ENCODE measurements at regions not wholly inside any gene's neighbourhood (a gene's known extent, or its start where the extent isn't known, plus 50 kb on each side); places are given as distances from the start of the nearest gene placed in this dataset.

DNA sequence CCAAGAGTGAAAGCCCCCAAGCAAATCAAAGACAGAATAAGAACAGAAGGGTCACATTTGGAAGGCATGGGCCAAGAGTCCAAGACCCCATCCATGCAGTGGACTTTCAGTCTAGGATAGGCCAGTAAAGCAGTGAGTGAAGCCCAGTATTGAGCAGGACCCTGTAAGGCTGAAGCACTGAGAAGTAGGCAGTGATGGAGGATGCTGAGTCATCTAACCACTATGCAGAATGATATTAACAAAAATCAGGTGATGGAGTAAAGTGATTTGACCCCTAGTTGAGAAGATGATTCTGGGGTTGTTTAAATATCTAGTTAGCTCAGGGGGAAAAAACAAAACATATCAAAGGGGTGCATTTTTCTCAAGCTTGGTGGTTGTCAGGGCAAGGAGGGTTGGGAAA, 308.7 kb upstream of the PLXNA2 start:
- DNase-seq: no peak

GRCh38 chr1:208556461-208556860, 312.3 kb upstream of the PLXNA2 start:
- no peak for DNase-seq

DNA sequence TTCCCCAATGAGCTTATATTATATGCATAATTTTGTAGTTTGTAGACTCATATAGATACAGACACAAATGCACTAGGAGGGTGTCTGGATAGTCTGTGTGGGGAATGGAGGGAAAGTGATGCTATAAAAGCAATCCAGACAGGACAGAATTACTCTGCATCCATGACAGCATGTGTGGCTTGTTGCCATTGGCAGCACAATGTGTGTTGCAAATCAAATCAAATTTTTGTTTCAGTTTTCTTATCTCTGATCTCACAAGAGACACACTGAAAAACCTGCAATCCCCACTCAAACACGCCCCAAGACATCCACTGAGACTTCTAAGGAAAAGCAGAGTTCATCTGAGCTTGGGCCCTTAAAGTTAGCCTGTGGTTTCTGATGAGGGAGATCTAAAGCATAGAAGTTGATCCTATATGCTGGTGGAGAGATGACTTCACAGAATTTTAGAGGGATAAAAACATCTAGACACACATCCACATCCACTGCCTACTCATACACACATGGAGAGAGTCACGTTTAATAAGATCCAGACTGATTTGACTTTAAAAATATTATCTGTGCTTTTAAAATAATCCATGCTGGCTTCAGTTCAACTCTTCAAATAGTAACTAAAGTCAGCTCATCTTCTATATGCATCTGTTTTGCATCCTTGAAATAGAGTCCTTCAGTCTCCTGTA, 313.0 kb upstream of the PLXNA2 start:
- DNase-seq: no peak

DNA sequence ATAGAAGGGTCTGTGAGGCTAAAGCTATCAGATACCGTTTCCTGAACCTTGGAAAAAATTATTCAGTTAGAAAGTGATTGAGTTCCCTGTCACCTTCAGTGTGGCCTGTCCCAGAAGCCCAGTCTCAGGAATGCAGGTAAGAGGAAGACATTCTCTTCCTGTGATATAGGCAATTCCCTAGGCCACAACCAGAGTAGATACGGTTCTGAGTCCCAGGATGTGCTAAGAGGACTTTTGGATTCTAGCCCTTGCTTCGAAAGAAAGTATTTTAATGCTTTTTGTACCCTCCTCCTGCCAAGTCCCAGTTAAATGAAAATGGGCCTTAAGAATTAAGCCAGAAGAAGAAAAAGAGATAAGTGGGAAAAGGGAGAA, 313.5 kb upstream of the PLXNA2 start:
- no peak for DNase-seq

DNA sequence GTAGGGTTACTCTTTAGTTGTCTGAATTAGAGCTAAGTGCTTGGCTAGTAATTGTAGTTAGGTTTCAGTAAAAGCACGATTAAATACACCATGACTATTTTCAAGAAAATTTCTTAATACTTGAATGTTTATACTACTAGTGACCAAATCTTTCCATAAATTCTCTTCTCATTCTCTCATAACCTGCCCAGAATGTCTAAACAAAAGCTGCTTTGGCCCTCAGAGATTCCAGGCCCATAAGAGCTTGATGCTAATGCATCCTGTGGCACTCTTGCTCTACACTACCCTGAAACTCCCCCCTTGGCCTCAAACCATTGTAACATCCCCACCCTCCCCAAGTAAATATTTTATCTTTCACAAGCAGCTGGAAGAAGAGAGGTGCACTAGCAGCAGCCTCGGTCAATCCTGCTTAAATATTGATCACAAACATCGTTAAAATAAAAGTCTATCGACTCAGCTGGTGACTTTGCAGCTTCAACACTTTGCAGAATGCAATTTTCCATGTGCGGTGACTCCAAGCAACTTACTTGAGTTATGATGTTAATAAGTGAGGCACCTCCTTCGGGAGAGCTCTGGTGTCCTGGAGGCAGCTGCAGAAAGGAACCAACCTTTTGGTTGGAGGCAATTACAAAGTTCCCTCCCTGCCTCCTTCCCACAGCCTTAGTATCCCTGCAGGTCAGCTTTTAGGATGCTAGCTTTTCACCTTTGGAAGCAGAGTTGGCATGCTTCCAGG, 315.6 kb upstream of the PLXNA2 start:
- DNase-seq: no peak

DNA sequence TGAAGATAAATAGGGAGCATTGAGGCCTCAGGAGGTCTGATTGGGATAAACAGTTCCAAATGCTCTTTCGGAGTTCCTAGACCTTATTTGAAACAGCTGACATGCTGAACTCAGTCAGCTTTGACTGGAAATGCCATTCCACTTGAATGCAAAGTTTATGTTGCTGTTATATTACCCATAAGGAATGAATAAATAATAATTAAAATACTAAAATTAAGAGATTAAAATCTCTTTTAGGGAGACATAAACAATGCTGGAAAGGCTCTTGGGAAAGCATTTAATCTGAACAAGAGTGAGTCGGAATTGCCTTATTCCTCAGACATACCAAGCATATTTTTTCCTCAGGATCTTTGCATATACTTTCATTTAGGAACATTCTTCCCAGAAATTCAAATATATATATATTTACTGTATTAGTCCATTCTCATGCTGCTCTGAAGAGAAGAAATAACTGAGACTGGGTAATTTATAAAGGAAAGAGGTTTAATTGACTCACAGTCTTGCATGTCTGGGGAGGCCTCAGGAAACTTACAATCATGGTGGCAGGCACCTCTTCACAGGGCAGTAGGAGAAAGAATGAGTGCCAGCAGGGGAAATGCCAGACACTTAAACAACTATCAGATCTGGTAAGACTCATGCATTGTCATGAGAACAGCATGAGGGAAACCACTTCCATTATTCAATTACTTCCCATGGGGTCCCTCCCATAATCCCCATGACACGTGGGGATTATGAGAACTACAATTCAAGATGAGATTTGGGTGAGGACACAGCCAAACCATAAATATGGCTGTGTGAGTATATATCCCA, 318.2 kb upstream of the PLXNA2 start:
- no peak for DNase-seq

DNA sequence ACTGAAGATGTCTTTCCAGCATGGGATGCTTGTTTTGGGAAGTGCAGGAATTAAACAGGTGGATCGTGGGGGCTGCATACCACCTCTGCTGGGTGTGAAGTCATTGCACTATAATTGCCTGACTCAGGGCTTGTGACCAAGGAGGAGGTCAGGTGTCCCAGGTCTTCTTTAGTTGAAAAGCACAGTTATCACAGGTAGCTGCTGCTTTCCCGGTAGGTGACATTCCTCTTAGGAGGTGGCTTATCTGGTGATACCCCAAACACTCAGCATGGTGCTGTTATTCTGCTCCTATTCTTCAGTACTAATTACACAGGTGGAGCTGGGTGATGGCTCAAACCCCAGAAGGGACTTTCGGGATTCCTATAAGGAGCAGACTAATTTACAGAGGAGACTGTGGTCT, 320.3 kb upstream of the PLXNA2 start:
- DNase-seq: no peak

- no peak for DNase-seq
Observed at GRCh38 chr1:208565756-208566440, 321.7 kb upstream of the PLXNA2 start.

- no peak for DNase-seq
Observed at GRCh38 chr1:208569181-208569580, 325.0 kb upstream of the PLXNA2 start.

DNA sequence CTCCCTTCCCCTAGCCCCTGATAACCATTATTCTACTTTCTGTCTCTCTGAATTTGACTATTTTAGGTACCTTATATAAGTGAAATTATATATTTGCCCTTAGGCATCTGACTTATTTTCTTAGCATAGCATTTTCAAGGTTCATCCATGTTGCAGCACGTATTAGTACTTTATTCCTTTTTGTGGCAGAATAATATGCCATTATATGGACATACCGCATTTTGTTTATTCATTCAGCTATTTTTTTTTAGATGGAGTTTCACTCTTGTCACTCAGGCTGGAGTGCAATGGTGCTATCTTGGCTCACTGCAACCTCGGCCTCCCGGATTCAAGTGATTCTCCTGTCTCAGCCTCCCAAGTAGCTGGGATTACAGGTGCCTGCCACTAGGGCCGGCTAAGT, 326.2 kb upstream of the PLXNA2 start:
- DNase-seq: no peak

DNA sequence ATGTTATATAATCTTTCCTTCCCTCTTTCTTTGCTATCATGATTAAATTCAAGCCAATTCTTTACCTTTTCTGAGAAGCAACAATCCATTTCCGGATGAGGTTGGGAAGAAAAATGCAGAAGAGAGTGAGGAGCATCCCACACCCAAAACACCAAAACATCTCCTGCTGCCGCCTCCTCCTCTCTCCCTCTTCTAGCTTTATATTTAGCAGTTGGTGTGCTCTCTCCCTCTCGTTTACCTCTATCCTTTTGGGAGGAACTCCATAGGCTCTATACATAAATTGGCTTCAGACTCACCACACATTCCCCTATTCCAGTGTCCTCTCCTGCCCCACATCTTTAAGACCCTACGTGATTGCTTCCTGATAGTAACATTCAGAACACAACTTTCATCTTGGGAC, 332.2 kb upstream of the PLXNA2 start:
- DNase-seq: no peak

- DNase-seq: no peak
Observed at GRCh38 chr1:208577381-208577905, 333.3 kb upstream of the PLXNA2 start.

- no peak for DNase-seq
Observed at GRCh38 chr1:208581209-208581608, 337.0 kb upstream of the PLXNA2 start.

DNA sequence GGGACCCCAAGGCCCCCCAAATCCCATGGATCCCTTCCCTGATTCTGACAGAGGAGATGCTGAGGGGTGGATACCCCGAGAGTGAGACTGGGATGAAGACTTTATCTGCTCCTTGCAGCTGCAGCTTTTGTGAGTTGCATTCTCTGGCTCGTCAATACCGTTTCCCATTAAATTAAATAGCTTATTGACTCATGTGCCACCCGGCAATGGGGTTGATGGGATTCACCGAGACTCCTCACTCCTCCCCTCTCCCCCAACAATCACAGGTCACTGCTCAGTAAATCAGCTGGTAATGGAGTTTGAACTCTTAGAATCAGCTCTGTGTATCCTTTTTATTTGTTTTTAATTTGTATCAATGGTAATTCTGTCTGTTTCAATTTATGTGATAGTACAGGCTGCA, 337.5 kb upstream of the PLXNA2 start:
- no peak for DNase-seq

DNA sequence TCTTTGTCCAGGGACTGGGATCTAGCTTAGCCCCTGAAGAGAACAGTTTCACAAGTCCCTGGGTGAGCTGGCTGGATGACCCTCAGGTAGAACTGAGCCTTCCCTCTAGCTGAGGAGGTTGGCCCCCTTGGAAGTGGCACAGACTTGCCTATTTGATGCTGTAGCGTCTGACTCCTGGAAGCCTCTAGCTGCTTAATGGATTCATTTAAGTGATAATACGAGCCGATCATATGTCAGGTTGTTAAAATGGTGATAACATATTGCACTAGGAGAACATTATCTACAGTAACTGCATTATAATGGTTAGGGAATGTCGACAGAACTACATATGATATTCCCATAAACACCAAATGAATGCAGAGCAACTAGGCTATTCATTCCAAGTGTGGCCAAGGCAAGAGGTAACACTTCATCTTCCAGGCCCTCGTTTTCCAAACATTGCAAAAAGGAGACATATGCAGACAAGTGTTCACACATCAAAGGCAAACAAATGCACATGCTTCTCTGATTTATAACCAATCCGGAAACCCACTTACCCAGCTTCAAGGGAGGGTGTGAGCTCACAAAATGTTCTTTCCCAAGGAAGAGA, 340.1 kb upstream of the PLXNA2 start:
- DNase-seq: no peak

- no peak for DNase-seq
Observed at GRCh38 chr1:208587110-208587509, 342.9 kb upstream of the PLXNA2 start.

DNA sequence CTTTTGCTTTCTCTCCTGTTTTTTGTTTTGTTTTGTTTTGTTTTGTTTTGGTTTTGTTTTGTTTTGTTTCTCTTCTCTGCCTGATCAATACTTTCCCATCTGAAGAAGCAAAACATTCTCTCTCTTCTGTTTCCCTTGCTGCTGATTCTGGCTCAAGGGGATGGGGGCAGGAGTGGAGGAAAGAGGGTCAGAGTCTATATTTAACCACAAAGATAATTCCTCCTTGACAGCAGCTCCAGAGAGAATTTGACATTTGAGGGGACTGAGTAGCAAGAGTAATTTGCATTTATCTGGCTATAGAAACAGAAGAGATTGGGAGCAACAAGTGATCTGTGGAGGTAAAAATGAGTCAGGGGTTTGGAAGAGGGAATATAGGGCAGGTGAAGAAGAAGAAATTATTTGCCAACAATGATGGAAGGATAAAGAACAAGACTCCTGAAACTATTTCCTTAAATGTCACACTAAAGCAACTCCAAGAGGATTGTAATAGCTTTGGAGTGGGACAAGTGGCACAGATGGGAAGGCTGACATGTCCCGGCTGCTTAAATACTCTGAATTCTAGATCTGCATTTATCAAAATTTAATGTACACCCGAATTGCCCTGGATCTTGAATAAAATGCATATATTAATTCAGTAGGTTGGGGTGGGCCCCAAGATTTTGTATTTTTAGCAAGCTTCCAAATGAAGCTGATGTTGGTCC, 349.3 kb upstream of the PLXNA2 start:
- no peak for DNase-seq

DNA sequence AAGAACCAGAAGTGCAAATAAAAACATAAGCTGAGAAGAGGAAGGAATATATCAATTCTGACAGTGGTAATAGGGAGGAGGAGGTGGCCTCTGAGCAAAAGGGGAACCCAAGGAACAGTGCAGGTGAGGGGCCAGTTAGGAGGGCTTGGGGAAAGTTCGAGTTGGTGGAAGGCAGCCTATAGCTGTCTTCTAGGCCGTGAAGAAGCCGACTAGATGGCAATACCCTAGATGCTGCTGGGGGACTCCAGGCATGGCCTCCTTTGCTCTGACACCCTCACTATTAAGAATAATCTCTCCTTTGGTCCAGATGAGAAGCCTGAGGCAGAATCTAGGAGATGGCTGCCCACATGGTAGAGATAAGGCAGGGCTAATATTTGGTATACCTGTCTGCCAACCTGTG, 351.1 kb upstream of the PLXNA2 start:
- no peak for DNase-seq

DNA sequence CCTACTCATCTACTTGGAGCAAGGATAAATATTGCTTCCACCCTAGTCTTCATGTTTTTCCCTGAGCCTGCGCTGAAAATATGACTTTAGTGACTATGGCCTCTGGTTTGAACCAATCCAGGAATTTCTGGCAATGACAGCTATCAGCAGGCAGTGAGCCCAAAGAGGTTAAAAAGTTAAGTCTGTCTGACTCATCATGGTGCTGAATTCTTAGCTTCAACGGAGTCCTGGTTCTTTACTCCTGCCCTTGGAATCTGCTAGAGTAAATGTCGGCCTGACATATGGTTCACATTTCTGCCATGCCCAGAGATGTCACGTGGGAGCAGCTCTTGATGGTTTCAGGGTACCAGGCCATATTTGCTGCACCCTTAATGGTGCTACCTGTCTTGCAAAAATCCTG, 351.6 kb upstream of the PLXNA2 start:
- no peak for DNase-seq

- DNase-seq: no peak
Observed at GRCh38 chr1:208597571-208597970, 353.4 kb upstream of the PLXNA2 start.

GRCh38 chr1:208598021-208598420, 353.8 kb upstream of the PLXNA2 start:
- no peak for DNase-seq

GRCh38 chr1:208599063-208599462, 354.9 kb upstream of the PLXNA2 start:
- no peak for DNase-seq
